Upper lobe of left lung (tissue), 4 donors: ENCODE measurements at regions not wholly inside any gene's neighbourhood (a gene's known extent, or its start where the extent isn't known, plus 50 kb on each side); places are given as distances from the start of the nearest gene placed in this dataset.

Experiments used
- CTCF ChIP-seq, 6 experiments: fragments of 450-650 bp in 4 of 6; fragments of 200-600 bp in 2 of 6; sonication (generic) in 2 of 6; IDR thresholded peaks; one replicate each; pipeline ENCODE4 v1.5.1; 2016 to 2019; ENCODE audit warnings: antibody characterized with exemption in 6 of 6
- POLR2A ChIP-seq, 4 donors: fragments of 450-650 bp; IDR thresholded peaks; one replicate each; pipeline ENCODE4 v1.5.1; 2016 to 2017; ENCODE audit warnings: antibody characterized with exemption in 4 of 4, mild to moderate bottlenecking in 2 of 4
- POLR2AphosphoS5 ChIP-seq, 2 donors: sonication (generic); formaldehyde crosslinking; IDR thresholded peaks; one replicate each; pipeline ENCODE4 v1.5.1; 2017; ENCODE audit warnings: antibody characterized with exemption in 2 of 2

- TF ChIP-seq CTCF (IDR thresholded peaks at IDR 0.05) (no peak), POLR2A (IDR thresholded peaks at IDR 0.05) (no peak), POLR2AphosphoS5 (IDR thresholded peaks at IDR 0.05) (no peak)
Measured at GRCh38 chr3:1766384-1766783, 332.3 kb upstream of the CNTN4 start.
